BE2C (cell line): ENCODE measurements at regions not wholly inside any gene's neighbourhood (a gene's known extent, or its start where the extent isn't known, plus 50 kb on each side); places are given as distances from the start of the nearest gene placed in this dataset.
"Not testable (repeated sequence)": the region's sequence is repeated elsewhere in the genome, so short reads cannot be mapped to it uniquely, and the experiment has no call there.

ENCODE experiments used
- DNase-seq: peaks from one replicate; pipeline ENCODE4 v3.0.0-alpha.2; 2020
- H3K27me3 ChIP-seq: fragments of 250-450 bp; sonication (Bioruptor Pico); 2 replicates; pipeline ENCODE4 v1.5.1; 2020; ENCODE audit warnings: mild to moderate bottlenecking
- H3K36me3 ChIP-seq: fragments of 250-450 bp; sonication (Bioruptor Pico); 2 replicates; pipeline ENCODE4 v1.5.1; 2020; ENCODE audit warnings: mild to moderate bottlenecking
- H3K4me1 ChIP-seq: fragments of 250-450 bp; sonication (Bioruptor Pico); 2 replicates; pipeline ENCODE4 v1.5.1; 2020
- H3K4me3 ChIP-seq: 2 replicates; pipeline ENCODE4 v1.5.1; 2011; ENCODE audit warnings: low read depth, low read length
- H3K9me3 ChIP-seq: fragments of 250-450 bp; sonication (Bioruptor Pico); 2 replicates; pipeline ENCODE4 v1.5.1; 2020
- CTCF ChIP-seq: IDR thresholded peaks from 2 replicates; pipeline ENCODE4 v1.5.1; 2012; ENCODE audit warnings: mild to moderate bottlenecking, low read depth, low read length

DNA sequence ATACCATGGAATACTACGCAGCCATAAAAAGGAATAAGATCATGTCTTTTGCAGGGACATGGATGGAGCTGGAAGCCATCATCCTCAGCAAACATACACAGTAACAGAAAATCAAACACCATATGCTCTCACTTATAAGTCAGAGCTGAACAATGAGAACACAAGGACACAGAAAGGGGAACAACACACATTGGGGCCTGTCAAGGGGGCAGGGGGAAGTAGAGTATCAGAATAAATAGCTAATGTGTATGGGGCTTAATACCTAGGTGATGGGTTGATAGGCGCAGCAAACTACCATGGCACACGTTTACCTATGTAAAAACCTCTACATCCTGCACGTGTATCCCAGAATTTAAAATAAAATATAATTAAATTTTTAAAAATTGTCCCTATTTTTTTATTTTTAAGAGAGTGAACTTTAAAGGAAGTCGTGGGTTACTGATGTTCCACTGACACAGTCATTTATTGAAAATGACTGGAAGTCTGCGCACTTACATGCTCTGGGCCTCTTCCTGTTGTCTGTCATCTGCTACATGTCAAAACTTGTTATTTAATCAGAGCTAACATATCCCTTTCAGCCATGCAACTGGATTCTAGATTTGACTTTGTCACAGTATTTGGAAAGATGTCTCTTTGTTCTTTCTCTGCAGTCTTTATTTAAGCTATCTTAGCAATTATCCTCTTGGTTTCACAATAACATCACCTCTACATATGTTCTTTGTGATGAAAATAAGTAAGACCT, 73.7 kb upstream of the ABCB5 start:
- Histone ChIP-seq H3K4me3 (0 out of 2 replicates have a peak overlapping the region, but pooled peaks have one; percentile 13), H3K9me3 (no peaks in the 10 kb centered on the region; the same call in 1 of the 2 replicates), H3K27me3 (no peaks in the 10 kb centered on the region), H3K4me1 (peaks cover 30% of the 10 kb centered on the region), H3K36me3 (no peaks in the 10 kb centered on the region)
- no peak for TF ChIP-seq CTCF
- peak; percentile 58 for DNase-seq

DNA sequence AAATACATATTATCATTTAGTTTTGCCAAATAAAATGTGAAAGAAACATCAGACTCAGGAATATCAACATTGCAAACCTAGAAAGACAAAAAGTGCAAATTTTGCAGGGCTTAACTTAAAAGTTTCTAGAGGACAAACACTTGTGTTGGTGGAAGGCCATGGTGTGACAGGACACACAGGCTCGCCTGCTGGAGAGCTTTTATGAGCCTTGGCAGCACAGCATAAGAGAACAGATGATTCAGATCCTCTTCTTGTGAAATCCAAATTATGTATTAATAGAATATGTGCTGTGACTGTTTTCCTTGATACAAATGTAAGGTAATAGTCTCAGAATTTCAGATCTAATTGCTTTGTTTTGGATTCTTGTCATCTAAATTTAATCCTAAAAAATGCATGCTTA, 72.9 kb upstream of the ABCB5 start:
- no peak for TF ChIP-seq CTCF
- peaks cover 30% of the 10 kb centered on the region for H3K4me1 ChIP-seq
- DNase-seq: peak; percentile 59

DNA sequence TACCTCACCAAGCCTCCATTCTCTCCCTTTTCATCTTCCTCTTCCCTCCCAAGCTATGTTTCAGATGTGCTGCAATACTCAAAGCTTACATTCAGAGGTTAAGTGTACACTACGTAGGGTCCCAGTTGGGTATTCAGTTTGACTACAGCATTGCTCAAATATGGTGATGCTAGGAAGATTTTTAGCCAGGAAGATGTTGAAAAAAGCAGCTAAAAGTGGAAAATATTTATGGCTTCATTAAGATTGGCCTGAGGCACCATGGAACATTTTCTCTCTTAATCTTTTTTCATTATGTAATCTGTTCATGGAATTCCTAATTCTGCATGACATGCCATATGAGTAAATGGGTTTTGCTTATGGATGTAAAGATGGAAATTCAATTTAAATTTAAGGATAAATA, 72.0 kb upstream of the ABCB5 start:
- H3K9me3 ChIP-seq: no peaks in the 10 kb centered on the region; the same call in 1 of the 2 replicates
- H3K4me3 ChIP-seq: no peak overlapping the region
- no peak for TF ChIP-seq CTCF
- no peak for DNase-seq
- peaks cover 30% of the 10 kb centered on the region for H3K4me1 ChIP-seq
- H3K27me3 ChIP-seq: no peaks in the 10 kb centered on the region
- H3K36me3 ChIP-seq: no peaks in the 10 kb centered on the region

More for the DNA sequence above, 72.9 kb upstream of the ABCB5 start:
- Histone ChIP-seq H3K4me3 (no peak overlapping the region), H3K36me3 (no peaks in the 10 kb centered on the region), H3K9me3 (no peaks in the 10 kb centered on the region; the same call in 1 of the 2 replicates), H3K27me3 (no peaks in the 10 kb centered on the region)

DNA sequence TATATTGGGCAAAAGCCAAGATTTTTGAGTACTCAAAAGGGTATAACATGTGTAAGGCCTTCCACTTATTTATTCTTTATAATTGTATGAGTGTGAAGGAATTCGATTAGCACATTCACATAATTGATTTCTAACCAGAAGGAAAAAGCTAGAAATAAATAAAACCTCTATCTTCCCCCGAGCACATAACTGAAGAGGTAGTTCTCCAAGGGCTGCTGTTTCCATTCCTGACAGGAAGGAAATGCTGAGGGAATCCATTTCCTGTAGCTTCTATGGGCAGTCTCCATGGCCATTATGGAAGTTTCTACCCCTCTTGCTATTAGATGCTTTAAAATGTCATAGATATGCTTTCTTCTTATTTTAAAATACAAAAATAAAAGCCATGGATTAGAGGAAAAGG, 70.5 kb upstream of the ABCB5 start:
- no peak overlapping the region for H3K4me3 ChIP-seq
- H3K36me3 ChIP-seq: no peaks in the 10 kb centered on the region
- H3K4me1 ChIP-seq: peaks cover 30% of the 10 kb centered on the region
- TF ChIP-seq CTCF: no peak
- DNase-seq: no peak
- no peaks in the 10 kb centered on the region; the same call in 1 of the 2 replicates for H3K9me3 ChIP-seq
- H3K27me3 ChIP-seq: no peaks in the 10 kb centered on the region

- not testable (repeated sequence) for H3K36me3 ChIP-seq, H3K4me3 ChIP-seq, H3K27me3 ChIP-seq, H3K9me3 ChIP-seq, DNase-seq
- H3K4me1 ChIP-seq: peaks cover 24% of the 10 kb centered on the region
These were observed 68.5 kb upstream of the ABCB5 start for GRCh38 chr7:20546958-20547357.

GRCh38 chr7:20554072-20554471, 61.4 kb upstream of the ABCB5 start:
- Histone ChIP-seq H3K27me3 (no peaks in the 10 kb centered on the region), H3K36me3 (no peaks in the 10 kb centered on the region), H3K4me3 (no peak overlapping the region), H3K4me1 (no peaks in the 10 kb centered on the region), H3K9me3 (no peaks in the 10 kb centered on the region; the same call in 1 of the 2 replicates)
- DNase-seq: no peak
- no peak for TF ChIP-seq CTCF
